HFF-Myc (cell line): ENCODE measurements at regions not wholly inside any gene's neighbourhood (a gene's known extent, or its start where the extent isn't known, plus 50 kb on each side); places are given as distances from the start of the nearest gene placed in this dataset.
"Not testable (repeated sequence)": the region's sequence is repeated elsewhere in the genome, so short reads cannot be mapped to it uniquely, and the experiment has no call there.

Experiments used
- DNase-seq: peaks from one replicate; pipeline ENCODE4 v3.0.0-alpha.2; 2011; ENCODE audit warnings: low read depth; ENCODE audit errors: extremely low read depth
- H3K4me3 ChIP-seq: replicated peaks from 2 replicates; pipeline ENCODE4 v1.5.1; 2011; ENCODE audit warnings: low read depth, mild to moderate bottlenecking, control low read depth, low read length
- TF ChIP-seq, protein P1 (sequence below): IDR thresholded peaks from 2 replicates; pipeline ENCODE4 v1.5.1; 2012; ENCODE audit warnings: mild to moderate bottlenecking, low read depth, low read length, control low read depth; ENCODE audit errors: missing control alignments

DNA sequence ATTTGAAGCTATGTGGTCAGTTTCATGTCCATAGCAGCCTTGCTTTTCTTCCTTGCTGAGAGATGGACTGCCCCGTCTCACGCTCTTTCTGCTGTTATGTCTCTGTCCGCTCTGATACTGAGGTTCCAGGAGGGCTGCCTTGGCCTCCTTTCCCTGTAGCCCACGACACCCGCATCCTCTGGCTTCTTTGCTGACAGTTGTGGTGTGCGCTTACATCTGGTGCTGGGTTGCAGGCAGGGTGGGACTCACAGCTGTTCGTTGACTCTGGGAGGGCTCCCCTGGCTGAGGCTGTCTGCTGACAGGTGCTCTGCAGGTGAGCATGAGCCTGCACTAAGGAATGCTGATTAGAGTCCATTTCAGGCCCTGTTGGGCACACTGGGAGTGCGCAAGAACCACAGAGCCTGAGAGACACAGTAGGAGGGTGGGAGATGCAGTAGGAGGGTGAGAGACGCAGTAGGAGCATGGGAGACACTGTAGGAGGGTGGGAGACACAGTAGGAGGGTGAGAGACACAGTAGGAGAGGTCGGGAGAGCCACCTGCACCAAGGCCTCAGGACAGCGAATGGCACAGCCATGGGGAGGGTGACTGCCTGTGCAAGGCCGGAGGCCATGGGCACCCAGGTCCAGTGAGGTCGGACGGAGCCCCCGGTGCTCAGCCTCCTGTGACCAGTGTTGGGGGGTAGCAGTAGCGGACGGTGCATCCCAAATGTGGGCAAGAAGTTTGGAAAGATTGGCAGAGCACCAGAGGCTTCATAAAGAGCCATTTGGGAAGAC lies 71.5 kb downstream of the NPIPB11 start:
- DNase-seq, H3K4me3 ChIP-seq: not testable (repeated sequence)

DNA sequence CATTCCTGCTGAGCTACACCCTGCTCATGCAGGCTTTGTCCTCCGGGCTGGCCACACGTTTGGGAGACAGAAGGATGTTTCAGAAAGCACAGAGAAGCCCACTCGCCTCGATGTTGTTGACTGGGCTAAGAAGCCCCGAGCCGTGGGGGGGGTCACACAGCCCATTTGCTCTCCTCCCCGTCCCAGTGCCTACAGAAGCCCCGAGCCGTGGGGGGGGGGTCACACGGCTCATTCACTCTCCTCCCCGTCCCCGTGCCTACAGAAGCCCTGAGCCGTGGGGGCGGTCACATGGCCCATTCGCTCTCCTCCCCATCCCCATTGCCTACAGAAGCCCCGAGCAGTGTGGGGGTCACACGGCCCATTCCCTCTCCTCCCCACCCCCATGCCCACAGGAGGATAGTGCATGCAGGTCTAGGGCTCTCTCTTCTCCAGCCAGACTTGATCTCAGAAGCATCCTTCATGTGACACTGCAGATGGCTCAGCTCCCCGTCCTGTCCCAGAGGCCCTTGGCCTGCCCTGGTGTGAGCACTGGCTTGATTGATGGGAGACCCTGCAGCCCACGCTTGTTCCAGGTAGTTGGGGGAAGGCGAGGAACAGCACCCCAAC lies 72.9 kb downstream of the NPIPB11 start:
- DNase-seq, H3K4me3 ChIP-seq: not testable (repeated sequence)

DNA sequence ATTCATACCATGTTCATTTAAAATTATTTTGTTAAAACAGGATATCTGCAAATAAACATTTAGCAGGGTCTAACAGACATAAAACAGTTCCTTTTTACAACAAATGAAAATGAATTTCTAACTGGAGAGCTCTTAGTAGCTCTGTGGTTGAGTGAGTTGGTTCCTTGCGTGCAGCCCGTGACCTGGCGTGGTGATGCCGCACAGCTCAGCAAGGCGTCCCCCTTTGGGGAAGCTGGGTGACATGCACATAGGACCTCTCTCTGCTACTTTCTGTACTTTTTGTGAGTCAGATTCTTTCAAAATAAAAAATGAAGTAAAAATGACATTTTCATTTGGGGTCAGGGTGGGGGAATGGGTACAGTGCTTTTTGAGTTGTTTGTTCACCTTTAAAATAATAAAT lies 75.9 kb downstream of the NPIPB11 start:
- not testable (repeated sequence) for DNase-seq, H3K4me3 ChIP-seq

DNA sequence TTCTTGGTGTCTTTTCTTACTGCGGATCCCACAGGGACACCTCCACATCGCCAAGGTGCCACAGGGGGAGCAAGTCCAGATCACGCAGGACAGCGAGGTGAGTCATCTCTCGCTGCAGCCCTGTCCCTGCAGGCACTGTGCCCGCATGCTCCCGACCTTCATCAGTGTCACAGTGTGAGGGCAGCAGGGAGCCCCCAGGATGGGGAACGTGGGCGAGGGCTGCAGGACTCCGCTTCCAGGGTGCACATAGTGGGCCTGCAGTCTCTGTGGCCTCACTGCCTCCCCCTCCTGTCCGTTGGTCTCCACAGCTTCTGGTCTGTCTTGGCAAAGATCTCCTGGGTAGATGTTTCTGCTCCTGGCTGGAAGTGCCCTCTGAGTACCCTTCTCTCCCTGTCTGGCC lies 78.0 kb downstream of the NPIPB11 start:
- H3K4me3 ChIP-seq, DNase-seq: not testable (repeated sequence)

DNA sequence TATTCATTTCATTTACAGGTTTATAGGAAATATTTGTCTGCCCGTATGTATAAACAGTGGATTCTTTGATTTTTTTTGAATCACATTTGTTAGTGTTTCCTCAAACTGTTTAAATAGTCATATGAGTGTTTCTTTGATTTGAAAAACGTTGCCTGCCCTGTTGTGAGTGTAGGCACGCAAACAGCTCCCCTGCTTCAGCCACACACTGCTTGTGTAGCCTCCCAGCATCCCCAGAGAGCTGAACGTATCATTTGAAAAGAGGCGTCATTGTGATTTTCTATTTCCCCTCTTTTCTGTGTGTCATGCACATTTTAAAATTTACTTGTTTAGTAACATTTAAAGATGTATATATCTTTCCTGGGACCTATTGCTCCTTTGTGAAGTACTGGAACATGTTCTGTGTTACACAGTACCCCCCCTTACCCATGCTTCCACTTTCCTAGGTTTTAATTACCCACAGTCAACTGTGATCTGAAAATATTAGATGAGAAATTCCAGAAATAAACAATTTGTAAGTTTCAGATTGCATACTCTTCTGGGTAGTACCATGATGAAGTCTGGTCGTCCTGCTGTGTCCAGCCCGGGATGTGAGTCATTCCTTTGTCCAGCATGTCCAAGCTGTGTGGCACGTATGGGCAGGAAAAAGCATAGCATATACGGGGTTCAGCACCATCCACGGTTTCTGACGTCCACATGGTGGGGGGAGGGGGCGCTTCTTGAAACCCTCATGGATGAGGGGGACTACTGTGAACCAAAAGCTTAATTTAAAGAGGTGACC lies 78.7 kb downstream of the NPIPB11 start:
- not testable (repeated sequence) for DNase-seq

DNA sequence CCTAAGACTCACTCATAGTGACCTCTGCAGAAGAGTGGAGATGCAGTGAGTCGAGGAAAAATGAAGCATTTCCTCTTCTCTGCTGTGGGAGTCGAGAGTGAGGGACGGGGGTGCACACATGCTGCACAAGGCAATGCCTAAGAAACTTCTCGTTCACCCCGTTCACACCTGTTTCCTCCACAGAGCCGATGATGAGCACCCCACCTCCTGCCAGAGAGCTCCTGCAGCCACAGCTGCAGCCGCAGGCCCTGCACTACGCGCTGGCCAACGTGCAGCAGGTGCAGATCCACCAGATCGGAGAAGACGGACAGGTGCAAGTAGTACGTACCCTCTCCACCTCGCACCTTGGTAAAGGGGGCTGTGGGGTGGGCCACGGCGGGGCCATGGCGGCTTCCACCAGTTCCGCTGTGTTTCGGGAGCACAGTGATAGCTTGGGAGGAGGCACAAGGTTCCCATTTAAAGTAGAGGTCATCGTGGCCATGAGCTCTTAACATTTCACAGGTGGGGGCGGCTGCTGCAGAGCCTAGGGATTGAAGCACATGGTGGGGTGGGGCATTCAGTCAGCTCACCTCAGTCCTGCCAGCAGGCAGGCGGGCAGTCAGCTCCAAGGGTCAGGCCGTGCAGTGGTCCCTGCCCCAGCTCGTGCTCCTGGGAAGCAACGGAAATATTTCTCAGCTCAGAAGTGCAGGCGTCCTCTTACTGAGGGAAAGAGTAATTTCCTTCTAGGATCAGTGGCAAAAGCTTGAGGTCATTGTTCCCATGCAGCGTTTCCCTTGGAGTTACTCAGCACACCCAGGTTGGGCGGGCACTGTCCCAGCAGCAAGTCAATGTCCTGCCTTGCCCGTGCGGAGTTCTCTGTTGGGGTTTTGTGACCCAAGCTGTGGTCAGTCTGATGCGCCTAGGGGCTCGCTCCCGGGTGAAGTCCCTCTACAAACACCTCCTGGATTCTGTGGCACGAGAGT lies 80.1 kb downstream of the NPIPB11 start:
- not testable (repeated sequence) for DNase-seq, H3K4me3 ChIP-seq

More for the DNA sequence above, 78.7 kb downstream of the NPIPB11 start:
- H3K4me3 ChIP-seq: not testable (repeated sequence)

DNA sequence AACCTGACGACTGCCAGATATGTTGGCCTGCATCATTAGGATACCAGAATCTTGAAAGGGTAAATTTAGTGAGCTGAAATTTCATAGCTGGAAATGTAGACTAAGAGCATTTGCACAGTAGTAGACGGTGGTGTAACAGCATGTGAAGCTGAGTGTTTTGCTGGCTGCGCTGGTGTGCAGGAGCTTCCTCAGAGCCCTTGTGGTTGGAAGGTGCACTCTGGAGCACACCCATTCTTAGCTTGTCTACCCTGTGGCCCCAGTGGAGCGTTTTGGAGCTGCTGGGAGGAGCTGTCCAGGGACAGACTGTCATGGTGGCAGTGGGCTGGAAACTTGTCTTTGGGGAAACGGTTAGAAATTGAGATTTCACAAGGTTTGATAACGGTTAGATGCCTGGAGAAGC lies 82.8 kb downstream of the NPIPB11 start:
- not testable (repeated sequence) for DNase-seq, H3K4me3 ChIP-seq

DNA sequence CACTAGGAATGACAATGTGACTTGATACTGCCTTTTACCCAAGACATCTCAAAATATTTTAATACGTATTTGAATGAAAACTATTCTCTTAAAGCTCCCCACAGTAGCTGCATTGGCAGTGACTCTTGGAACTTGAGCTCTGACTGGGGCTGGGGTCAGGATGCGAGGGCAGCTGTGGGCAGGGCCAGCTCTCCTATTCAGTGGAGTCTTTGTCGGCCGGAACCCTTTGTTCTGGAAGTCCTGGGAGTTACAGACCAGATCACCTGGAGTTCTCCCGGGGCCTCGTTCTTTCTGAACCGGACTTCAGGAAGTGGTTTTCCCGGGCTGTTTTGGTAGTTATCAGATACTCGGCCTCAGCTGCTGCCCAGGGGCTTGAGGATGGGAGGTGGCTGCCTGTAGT lies 84.9 kb downstream of the NPIPB11 start:
- no peak overlapping the region for H3K4me3 ChIP-seq
- no peak for DNase-seq
- TF ChIP-seq, protein P1, sequence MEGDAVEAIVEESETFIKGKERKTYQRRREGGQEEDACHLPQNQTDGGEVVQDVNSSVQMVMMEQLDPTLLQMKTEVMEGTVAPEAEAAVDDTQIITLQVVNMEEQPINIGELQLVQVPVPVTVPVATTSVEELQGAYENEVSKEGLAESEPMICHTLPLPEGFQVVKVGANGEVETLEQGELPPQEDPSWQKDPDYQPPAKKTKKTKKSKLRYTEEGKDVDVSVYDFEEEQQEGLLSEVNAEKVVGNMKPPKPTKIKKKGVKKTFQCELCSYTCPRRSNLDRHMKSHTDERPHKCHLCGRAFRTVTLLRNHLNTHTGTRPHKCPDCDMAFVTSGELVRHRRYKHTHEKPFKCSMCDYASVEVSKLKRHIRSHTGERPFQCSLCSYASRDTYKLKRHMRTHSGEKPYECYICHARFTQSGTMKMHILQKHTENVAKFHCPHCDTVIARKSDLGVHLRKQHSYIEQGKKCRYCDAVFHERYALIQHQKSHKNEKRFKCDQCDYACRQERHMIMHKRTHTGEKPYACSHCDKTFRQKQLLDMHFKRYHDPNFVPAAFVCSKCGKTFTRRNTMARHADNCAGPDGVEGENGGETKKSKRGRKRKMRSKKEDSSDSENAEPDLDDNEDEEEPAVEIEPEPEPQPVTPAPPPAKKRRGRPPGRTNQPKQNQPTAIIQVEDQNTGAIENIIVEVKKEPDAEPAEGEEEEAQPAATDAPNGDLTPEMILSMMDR: no peak

DNA sequence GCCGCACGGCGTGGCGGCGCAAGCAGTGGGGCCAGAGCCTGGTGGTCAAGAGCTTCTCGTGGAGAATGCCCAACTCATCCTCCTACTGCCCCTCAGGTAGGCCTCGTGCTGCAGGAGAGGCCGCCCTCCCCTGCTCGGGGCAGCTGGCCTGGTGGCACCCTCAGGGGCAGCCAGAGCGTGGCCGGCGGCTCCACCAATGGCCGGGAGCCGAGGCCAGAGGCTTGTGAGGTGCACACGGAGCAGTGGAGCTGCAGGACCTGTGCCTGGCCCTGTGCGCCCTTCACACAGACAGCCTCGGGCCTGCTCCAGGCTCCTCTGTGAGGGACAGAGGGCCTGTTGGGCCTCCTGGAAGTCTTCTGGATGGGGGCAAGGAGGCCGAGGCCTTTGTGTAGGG lies 85.5 kb downstream of the NPIPB11 start:
- no peak for DNase-seq
- TF ChIP-seq, protein P1: no peak
- no peak overlapping the region for H3K4me3 ChIP-seq

DNA sequence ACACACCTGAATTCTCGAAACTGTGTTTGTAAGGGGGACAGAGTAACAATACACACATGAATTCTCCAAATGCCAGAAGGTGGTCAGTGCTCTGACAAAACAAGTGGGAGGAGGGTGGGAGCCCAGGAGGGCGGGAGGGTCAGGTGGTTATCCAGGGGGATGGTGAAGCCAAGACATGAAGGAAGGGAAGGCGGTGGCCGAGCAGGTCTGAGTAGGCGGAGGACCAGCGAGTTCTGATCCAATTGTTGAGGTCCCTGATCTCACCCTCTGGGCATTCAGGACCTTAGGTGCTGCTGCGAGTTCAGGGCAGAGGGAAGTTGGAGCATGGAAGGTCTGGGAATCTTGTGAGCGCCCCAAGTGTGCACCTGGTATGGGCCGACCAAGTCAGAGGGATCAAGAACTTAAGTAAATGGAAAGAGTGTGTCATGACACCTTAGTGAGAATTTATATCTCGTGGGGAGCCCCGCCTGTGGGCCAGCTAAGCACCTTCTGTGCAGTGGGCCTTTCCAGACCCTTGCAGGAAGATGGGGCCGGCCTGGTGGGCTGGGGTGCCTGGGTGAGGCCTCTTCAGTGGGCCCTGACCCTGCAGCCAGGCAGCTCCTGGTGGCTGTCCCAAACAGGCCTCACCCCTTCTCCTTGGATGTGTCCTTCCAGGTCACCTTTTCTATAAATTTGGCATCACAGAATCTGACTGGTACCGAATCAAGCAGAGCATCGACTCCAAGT lies 86.1 kb downstream of the NPIPB11 start:
- TF ChIP-seq, protein P1: no peak
- DNase-seq: no peak
- no peak overlapping the region for H3K4me3 ChIP-seq
